HG02973 (cell line): ENCODE measurements at regions not wholly inside any gene's neighbourhood (a gene's known extent, or its start where the extent isn't known, plus 50 kb on each side); places are given as distances from the start of the nearest gene placed in this dataset.

Source experiments
- ATAC-seq: cut with Tn5 transposase; IDR thresholded peaks from one replicate; pipeline ENCODE4 v1.9.1; 2021; ENCODE audit warnings: moderate library complexity; ENCODE audit not compliant: unreplicated experiment

DNA sequence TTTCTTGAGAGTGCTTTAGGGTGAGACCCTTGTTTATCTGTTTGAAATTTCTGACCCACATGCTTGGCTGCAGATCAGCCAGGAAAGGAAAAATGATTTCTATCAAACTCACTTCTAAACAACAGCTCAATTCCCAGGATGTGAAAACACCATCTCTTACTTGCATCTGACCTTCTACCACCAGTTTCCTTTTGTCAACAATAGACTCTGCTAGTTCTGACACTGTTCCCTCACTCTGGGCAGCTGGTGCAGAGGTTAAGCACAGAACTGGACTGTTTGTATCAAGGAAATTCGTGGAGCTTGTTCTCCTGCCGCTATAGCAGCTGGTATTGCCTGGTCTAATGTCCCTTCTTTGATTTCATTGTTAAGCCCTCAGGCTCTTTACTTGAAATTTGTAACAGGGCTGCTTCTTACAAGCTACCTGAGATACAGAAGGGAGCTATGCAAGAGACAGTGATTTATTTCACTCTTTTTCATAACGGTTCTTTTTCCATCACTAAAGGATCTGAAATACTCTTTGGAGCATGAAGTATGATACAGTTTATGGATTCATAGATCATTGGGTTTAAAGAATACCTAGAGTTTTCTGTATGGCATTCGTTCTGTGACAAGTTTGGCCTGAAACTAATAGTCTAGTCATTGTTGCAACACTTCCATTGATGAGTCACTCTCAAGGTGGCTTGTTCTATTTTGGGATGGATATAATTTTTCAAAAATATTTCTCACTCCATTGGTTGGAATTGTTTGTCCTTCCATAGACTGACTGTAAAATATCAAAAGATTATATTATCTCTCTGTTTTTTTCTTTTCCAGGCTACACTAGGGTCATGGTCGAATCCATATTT, 178.2 kb upstream of the ZC3H12C start:
- ATAC-seq, result no peak

- no peak for ATAC-seq
Observed at GRCh38 chr11:109926941-109927340, 166.3 kb upstream of the ZC3H12C start.

- no peak for ATAC-seq
Observed at GRCh38 chr11:109929308-109929707, 163.9 kb upstream of the ZC3H12C start.

DNA sequence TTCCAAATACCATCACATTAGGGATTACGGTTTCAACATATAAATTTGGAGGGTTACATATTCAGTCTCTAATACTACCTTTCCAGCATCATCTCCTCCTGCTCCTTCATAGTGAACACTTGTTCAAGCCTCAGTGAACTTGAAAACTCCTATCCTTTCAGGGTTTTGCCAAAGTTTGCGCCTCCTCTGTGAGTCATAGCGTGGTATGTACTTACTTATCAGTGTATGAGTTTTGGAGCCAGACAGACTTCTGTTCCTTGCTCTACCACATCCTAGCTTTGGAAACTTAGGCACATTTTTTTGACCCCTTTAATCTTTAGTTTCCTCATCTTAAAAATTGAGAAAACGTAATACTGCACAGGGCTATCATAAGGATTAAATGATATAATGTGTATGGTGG, 160.1 kb upstream of the ZC3H12C start:
- ATAC-seq, result no peak

- no peak for ATAC-seq
Observed at GRCh38 chr11:109934151-109934550, 159.0 kb upstream of the ZC3H12C start.

DNA sequence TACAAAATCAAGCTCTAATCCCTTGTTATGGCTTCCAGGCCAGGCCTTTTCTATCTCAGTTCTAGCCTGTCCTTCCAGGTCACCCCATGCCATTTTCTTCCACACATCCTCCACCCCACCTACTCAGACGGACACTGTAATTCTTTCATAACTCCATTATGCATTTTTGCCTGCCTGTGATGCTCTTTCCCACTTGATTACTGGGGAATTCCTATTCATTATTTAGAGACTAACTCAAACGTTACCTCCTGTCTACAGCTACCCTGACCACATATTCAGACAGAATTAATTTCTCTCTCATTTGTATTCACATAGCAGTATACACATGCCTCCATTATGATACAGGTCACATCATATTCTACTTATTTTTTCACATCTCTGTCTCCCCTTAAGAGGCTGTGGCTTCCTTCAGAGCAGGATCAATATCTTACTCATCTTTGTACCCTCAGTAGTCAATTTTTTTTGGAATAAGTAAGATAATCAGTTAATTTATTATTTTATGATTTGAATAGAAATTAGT, 156.5 kb upstream of the ZC3H12C start:
- ATAC-seq, result no peak

- no peak for ATAC-seq
Observed at GRCh38 chr11:109937968-109938367, 155.2 kb upstream of the ZC3H12C start.

DNA sequence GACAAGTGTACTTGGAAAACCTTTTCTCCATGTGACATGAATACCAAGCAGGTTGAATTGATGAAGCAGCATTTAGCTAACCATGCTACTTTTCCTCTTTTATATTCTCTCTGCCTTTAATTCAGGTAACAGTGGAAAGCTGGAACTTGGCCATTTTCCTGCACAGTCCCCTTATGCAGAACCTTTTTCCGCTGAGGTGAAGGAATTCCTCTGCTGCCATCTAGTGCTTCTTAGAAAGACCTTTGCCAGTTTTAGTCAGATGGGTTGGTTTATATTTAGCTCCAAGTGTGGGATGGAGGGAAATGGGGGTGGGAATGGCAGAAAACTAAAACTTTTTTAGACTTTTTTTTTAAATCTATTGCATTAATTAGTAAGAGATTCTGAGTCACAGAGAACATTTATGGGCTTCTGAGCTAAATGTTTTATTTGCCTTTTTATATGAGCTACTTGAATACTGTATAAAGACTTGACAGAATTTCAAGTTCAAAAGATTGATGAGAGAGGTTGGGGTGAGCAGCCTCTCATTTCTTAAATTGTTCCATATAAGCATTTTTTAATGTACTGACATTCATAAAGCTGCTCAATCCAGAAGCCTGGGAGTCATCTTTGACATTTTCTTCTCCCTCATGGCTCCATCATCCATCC, 153.9 kb upstream of the ZC3H12C start:
- no peak for ATAC-seq

DNA sequence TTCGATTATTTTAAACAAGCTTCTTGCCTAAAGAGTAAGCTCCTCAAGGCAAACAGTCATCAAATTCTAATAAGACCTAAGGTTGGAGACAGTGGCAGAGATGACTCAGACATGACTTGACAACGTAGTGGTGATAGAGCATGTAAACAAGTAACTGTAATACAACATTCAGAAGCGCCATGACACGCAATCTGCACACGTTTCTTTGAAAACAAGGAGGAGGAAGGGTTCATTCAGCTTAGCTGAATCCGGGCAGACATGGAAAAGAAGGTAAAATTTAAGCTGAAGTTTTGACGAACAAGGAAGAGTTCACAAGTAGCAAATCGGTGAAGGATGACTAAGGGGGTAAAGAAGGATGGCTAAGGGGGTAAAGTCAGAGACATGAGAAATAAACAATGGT, 152.4 kb upstream of the ZC3H12C start:
- ATAC-seq, result no peak

GRCh38 chr11:109945626-109946321, 147.4 kb upstream of the ZC3H12C start:
- peak; percentile 76 for ATAC-seq

GRCh38 chr11:109946322-109946846, 146.8 kb upstream of the ZC3H12C start:
- ATAC-seq, result peak; percentile 92

DNA sequence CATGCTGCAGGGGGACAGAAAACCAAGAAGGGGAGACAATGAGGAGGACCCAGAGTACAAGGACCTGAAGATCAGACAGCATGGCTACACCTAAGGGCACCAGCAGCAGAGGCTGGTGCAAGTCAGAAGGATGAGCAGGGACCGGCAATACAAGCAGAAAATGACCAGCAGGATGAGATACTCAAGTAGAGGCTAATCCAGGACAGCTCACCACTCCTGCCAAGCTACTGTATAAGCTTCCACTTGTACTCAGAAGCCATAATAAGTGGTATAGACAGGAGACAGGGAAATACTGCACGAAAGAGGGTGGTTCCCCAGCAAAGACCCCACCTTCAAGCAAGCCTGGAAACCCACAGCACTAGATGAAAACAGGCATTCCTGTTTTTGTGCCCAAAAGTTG, 138.7 kb upstream of the ZC3H12C start:
- no peak for ATAC-seq

DNA sequence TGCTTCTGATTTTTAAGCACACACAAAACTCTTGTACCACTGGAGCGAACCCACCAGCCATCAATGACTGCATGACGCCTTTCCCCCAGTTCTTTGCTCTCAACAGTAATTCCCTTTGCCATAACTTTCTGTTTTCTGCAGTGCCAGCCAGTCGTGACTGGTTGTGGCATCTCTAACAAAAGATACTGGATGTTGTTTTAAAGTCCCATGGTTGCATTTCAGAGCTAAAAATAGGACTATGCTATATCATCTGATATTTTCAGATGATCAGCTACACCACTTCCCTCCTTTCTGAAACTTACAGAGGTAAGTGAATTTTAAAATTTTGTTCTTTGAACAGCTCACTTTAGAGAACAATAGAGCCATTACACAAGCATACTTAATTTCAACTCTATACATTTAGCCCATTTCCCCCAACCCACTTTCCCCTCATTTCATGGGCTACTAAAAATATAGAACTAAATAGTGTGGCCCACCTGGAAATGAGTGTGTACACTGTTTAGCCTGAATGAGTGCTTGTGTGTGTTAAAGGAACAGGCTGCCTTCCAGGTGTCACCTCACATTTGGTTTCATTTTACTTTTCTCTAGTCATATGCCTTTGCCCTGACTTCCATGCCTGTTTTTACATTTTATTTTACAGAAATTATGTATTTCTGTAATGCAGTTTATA, 136.9 kb upstream of the ZC3H12C start:
- peak; percentile 74 for ATAC-seq

GRCh38 chr11:109957000-109957399, 136.2 kb upstream of the ZC3H12C start:
- ATAC-seq, result peak; percentile 35

GRCh38 chr11:109957601-109958000, 135.6 kb upstream of the ZC3H12C start:
- no peak for ATAC-seq

GRCh38 chr11:109958131-109958820, 134.9 kb upstream of the ZC3H12C start:
- no peak for ATAC-seq

- ATAC-seq, result no peak
Observed at GRCh38 chr11:109958821-109959166, 134.4 kb upstream of the ZC3H12C start.

- no peak for ATAC-seq
Observed at GRCh38 chr11:109960831-109961230, 132.4 kb upstream of the ZC3H12C start.

DNA sequence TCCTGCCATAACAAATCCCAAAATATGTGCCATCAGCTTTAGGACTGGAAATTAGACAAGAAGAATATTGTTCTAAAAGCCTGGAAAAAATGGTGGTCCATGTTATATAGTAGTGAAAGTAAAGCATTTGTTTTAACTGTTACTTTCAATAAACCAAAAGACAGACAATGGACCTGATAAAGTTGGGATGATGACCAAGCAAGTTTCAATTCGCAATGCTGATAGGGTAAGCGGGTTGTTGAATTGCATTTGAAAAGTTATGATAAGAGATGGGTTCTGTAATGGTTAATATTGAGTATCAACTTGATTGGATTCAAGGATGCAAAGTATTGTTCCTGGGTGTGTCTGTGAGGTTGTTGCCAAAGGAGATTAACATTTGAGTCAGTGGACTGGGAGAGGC, 131.9 kb upstream of the ZC3H12C start:
- ATAC-seq, result no peak

- no peak for ATAC-seq
Observed at GRCh38 chr11:109963101-109963500, 130.1 kb upstream of the ZC3H12C start.
